Mammary epithelial cell (primary cell): ENCODE measurements at regions not wholly inside any gene's neighbourhood (a gene's known extent, or its start where the extent isn't known, plus 50 kb on each side); places are given as distances from the start of the nearest gene placed in this dataset.
"Not testable (repeated sequence)": the region's sequence is repeated elsewhere in the genome, so short reads cannot be mapped to it uniquely, and the experiment has no call there.

Experiments
- EZH2 ChIP-seq: IDR thresholded peaks from 2 replicates; pipeline ENCODE4 v1.6.1; 2012; ENCODE audit warnings: low read length, inconsistent platforms, borderline replicate concordance
- TF ChIP-seq, protein P1 (sequence below), 2 donors: IDR thresholded peaks in 1 of 2; conservative IDR thresholded peaks in 1 of 2; 2 replicates each; pipeline ENCODE4 v1.5.1; 2011 to 2012; ENCODE audit warnings: inconsistent platforms in 2 of 2, low read length in 2 of 2, mild to moderate bottlenecking in 2 of 2, control low read depth in 1 of 2, low read depth in 1 of 2; ENCODE audit not compliant: insufficient read depth in 1 of 2; ENCODE audit errors: extremely low read depth in 1 of 2

DNA sequence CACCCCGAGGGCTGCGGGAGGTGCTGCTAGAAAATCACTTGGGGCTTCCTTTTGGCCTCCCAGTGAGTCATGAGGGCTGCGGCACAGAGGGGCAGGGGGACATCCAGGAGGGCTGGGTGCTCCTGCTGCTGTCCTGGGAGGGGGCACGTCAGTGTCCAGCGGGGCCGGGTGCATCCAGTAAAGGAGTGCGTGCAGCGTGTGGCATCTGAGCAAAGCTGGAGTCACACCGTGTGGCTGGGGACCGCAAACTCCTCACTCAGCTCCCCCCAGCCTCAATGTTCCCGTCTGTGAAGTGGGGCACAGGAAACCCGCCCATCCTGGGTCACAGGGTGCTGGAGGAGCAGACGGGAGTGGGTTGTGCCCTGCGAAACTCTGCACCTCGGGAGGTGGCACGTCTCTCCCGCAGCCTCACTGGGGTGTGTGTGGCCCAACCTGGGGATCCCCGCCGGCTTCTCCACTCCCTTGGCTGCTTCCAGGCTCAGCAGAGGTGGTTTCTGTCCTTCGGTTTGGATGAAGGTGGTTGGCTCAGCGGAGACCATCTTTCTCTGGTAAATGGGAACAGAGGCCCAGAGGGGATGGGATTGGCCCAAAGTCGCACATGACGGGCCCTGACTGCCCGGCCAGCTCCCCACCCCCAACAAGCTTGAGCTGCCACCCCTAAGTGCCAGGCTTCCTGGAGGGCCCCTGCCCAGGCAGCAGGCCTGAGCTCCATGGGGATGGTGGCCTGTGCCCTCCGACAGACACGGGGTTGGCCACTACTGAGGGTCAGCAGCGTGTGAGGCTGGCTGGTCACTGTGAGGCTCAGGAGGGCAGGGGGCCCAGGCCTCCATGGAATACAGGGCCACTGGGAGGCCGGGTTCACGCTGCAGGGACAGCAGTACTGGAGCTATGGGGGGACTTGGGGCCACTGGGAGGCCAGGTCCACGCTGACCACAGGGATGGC is 114.9 kb downstream of the NPIPB11 start:
- TF ChIP-seq, protein P1, sequence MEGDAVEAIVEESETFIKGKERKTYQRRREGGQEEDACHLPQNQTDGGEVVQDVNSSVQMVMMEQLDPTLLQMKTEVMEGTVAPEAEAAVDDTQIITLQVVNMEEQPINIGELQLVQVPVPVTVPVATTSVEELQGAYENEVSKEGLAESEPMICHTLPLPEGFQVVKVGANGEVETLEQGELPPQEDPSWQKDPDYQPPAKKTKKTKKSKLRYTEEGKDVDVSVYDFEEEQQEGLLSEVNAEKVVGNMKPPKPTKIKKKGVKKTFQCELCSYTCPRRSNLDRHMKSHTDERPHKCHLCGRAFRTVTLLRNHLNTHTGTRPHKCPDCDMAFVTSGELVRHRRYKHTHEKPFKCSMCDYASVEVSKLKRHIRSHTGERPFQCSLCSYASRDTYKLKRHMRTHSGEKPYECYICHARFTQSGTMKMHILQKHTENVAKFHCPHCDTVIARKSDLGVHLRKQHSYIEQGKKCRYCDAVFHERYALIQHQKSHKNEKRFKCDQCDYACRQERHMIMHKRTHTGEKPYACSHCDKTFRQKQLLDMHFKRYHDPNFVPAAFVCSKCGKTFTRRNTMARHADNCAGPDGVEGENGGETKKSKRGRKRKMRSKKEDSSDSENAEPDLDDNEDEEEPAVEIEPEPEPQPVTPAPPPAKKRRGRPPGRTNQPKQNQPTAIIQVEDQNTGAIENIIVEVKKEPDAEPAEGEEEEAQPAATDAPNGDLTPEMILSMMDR (conservative IDR thresholded peaks at IDR 0.05 in 1 of 2, IDR thresholded peaks at IDR 0.05 in 1 of 2; ENCODE audit: extremely low read depth in 1 of 2, insufficient read depth in 1 of 2, low read depth in 1 of 2, low read length in 2 of 2): not testable (repeated sequence)
- TF ChIP-seq EZH2: not testable (repeated sequence)
